Germinal center (tissue), 1 donor: ENCODE measurements at regions not wholly inside any gene's neighbourhood (a gene's known extent, or its start where the extent isn't known, plus 50 kb on each side); places are given as distances from the start of the nearest gene placed in this dataset.
"Not testable (repeated sequence)": the region's sequence is repeated elsewhere in the genome, so short reads cannot be mapped to it uniquely, and the experiment has no call there.

ENCODE experiments used
- DNase-seq: peaks from one replicate; pipeline ENCODE4 v3.0.0; 2012; ENCODE audit warnings: mixed read lengths, low spot score

DNA sequence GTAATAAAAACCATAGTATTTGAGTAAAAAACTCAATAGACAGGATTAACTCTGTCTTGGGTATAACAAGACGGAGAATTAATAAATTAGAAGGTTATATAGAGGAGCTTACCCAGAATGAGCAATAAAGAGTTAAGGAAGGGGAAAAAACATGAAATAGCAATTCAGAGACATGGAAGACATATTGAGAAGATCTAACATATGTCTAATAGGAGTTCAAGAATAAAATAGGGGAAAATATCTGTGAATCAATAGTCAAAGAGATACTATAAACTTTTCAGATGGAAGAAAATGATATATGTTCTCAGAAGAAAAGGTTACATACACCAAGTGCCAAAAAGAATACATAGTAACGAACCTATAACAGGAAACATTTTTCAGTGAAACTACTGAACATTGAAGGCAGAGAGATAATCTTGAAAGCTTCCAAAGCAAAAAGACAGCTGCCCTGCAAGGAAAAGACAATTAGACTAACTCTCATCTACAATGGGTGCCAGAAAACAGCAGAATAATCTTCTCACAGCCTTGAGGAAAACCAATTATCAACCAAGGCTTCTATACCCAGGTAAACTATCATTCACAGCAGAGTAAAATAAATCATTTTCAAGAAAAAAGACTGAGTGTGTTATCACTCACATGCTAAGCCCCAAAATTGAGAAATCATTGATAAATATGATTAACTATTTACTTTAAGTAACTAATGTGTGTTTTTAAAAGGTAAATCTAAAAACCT is 106.0 kb downstream of the ENC1 start:
- DNase-seq, result no peak

DNA sequence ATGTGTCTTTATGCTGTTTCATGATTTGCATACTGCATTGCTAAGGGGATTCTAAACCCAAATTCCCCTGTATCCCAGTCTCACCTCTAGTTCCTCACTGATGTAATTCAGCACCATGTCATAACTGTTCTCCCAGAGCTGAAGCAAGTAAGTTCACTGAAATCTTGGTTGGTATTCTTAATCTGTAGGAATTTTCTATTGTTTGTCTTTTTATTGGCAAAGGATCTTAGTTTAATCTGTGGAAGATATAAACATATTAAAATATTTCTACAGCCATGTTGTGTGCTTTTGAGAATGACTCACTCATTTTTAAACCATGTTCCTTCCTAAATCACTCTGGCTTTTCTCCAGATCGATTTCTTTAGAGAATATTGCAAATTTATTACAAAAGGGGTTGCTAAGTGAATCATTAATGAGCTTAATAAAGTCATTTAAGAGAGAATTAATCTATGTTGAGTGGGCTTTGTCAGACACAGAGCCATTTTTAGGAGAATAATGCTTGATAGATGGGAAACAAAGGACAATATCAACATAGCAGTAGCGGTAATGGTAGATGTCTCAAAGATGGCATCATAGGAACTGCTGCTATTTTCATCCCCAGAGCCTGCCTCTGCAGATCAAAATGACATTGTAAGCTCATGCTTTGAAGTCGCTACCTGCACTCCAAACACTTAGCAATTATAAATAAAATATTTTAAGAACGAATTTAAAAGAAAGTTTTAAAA is 110.0 kb downstream of the ENC1 start:
- DNase-seq, result no peak

DNA sequence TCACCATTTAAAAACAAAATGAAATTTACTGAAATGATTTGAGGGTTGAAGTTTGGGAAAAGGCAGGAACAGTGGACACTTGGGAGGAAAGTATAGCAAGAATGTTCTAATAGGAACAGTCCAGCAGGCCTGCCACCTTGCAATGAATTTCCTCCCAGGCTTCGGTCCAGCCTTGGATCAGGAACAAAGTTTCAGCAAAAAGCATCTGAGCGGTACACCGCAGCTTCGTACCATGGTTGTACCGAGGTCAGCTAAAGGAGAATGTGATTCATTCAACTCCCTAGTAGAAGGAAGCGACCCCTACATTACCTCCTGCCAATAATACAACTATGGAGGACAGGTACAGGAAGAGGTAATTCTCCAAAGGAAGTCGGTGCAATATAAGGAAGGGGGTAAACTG is 111.4 kb downstream of the ENC1 start:
- DNase-seq, result no peak

DNA sequence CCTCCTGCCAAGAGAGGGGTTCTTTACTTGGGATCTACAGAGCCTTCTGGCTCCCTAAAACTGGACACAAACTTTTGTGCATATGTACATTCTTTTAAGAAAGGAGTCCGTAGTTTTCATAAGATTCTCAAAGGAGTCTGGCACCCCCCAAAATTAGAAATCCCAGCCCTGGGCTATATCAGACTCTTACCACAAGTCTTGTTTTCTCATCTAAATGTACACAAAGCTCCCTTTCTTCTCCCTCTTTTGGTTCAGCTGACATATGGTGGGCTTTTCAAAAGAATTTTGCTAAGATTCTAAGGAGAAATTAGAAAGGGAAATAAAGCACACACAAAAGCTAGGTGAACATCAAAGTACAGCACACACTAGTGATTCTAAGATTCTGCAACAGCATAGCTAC is 114.4 kb downstream of the ENC1 start:
- no peak for DNase-seq

GRCh38 chr5:74524767-74525166 is 115.8 kb downstream of the ENC1 start:
- not testable (repeated sequence) for DNase-seq

GRCh38 chr5:74523698-74524097 is 116.8 kb downstream of the ENC1 start:
- DNase-seq, result not testable (repeated sequence)

DNA sequence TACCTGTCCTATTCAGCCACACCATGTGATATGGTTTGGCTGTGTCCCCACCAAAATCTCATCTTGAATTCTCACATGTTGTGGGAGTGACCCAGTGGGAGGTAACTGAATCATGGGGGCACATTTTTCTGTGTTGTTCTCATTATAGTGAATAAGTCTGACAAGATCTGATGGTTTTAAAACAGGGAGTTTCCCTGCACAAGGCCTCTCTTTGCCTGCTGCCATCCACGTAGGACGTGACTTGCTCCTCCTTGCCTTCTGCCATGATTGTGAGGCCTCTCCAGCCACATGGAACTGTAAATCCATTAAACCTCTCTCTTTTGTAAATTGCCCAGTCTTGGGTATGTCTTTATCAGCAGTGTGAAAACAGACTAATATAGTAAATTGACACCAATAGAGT is 117.7 kb downstream of the ENC1 start:
- not testable (repeated sequence) for DNase-seq

DNA sequence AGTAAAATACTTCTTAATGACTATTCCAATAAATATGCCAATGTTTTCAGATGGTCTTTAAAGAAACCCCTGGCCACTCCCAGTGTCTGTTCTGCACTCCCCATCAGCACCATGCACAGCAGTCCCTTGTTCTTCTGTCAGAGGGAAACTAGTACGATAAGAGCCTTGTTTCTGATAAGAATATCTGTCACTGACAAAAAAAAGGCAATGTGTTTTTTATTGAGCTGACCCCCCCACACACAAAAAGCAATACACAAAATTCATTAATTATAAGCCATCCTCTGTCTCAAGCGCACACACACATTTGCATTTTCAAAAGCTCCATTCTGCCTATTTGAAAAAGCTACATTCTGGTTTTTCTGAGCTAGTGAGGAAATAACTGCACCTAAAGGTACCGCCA is 119.1 kb downstream of the ENC1 start:
- DNase-seq, result no peak

DNA sequence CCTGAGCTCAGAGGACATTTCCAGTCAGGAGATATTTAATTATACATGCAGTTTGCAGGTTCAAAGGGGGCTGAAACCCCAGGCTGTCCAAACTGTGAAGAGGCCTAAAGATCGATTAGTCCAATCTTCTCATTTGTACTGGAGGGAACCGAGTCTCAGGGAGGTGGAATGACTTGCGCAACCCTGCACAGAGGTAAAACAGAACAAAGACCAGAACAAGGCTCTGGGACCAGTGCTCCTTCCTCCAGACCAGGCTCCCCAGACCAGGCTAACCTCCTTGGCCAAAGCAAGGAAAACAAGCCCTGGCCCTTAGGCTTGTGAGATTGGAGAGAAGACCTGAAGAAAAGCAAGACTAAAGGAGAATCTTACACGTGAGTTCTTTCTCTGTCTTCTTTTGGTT is 120.8 kb downstream of the ENC1 start:
- no peak for DNase-seq

- DNase-seq, result no peak
These were observed 121.4 kb downstream of the ENC1 start for GRCh38 chr5:74519161-74519571.

- no peak for DNase-seq
These were observed 122.8 kb downstream of the ENC1 start for GRCh38 chr5:74517700-74518099.

- DNase-seq, result no peak
These were observed 124.3 kb downstream of the ENC1 start for GRCh38 chr5:74516211-74516636.

- DNase-seq, result no peak
These were observed 125.5 kb downstream of the ENC1 start for GRCh38 chr5:74514888-74515551.

- DNase-seq, result not testable (repeated sequence)
These were observed 128.8 kb downstream of the ENC1 start for GRCh38 chr5:74511770-74512169.

DNA sequence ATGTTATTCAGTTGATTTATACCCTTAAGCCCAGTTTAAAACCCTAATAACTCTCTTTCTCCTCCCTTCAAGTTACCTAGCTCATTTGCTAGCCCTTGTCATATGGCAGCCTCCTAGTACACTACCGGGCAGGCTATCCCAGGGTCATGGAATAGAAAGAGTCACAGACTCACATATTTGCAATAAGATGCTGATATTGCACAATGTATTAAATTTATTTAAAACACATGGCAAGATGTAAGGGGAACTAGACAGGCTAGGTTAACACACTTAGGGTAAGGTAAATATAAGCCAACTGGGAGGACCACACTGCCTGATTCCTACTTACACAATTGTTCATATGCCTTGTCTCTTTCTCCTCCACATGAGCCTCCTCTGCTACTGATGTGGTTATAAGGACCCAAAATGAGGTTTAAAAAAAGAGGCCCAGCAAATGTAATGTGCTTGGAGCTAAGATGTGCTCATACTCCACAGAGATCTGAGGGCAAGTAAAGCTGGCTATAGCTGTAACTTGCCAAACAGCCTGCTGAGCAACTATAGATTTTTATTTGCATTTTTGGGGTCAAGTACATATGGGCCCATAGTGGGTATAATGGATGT is 130.0 kb downstream of the ENC1 start:
- DNase-seq, result no peak

DNA sequence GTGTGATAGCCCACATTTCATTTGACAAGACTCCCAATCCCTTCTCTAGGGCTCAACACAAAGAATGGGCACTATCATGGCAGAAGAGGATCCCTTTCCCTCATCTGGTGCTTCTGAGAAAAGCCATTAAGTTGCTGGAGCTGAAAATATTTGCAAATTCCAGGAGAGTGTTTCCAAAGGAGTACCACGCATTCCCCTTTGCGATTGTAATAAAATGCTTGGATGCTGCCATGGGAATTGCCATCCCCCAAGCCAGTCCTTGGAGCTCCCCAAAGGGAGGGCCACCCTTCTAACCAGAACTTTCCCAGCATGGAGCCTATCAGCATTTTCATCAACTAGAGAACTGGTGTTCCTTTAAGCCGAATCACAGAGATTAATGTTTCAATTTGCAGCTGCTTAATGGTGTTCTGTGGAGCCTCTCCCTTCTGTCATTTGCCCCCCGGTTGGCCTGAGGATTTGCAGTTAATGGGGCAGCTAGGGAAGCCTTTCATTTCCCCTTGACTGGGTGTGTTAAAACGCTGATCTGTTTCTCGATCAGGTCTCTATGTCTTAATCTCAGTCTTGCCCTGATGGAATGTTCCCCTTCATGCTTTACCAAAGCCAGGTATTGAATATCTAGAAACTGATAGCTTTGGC is 133.0 kb downstream of the ENC1 start:
- no peak for DNase-seq

GRCh38 chr5:74506119-74506518 is 134.4 kb downstream of the ENC1 start:
- DNase-seq, result no peak

DNA sequence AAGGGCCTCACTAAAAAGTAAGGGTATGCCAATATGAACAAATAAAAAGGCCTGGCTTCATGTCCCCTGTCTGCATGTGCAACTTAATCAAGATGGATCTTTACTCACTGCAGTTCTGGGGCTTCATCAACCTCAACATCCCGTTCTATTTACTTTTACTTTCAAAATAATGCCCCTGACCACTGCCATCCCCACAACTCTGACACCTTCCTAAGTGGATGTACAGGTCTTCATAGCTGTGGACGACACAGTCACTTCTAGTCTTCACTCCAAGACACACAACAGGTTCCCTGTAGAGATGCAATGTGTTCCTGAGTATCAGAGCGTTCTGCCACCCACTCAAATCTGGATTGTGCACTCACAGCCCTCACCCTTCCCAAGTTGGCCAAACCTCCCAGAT is 136.1 kb downstream of the ENC1 start:
- DNase-seq, result no peak

DNA sequence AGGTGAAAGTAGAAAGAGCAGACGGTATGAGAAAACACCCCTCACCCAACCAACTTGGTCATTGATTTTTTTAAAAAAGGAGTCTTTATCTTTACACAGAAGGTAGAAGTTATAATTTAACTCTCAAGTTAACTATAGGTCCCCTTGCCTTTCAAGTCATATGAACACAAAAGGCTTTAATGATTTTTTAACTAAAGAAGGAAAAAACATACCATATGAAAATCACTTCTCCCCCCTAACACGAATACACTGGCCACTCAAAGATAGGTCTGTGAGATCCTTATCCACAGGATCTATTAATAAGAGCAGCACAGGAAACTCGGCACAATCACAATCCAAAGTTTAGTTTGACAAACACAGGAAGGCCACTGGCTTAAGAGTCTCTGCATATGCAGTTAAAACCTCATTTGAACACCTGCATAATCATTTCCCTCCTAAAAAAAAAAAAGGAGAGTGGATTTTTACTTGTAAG is 138.0 kb downstream of the ENC1 start:
- no peak for DNase-seq

- DNase-seq, result no peak
These were observed 138.7 kb downstream of the ENC1 start for GRCh38 chr5:74501674-74502478.
